Esophagus squamous epithelium (tissue), 4 donors: ENCODE measurements at regions not wholly inside any gene's neighbourhood (a gene's known extent, or its start where the extent isn't known, plus 50 kb on each side); places are given as distances from the start of the nearest gene placed in this dataset.

Source experiments
- POLR2A ChIP-seq, 4 donors: fragments of 450-650 bp; IDR thresholded peaks; one replicate each; pipeline ENCODE4 v1.6.1; 2017; ENCODE audit warnings: antibody characterized with exemption in 4 of 4, mild to moderate bottlenecking in 4 of 4, moderate library complexity in 3 of 4
- TF ChIP-seq, protein P1 (sequence below), 6 experiments: fragments of 450-650 bp in 4 of 6; fragments of 200-600 bp in 2 of 6; sonication (generic) in 2 of 6; IDR thresholded peaks; one replicate each; pipeline ENCODE4 v1.5.1; 2016 to 2019; ENCODE audit warnings: antibody characterized with exemption in 6 of 6, mild to moderate bottlenecking in 4 of 6, moderate library complexity in 4 of 6

DNA sequence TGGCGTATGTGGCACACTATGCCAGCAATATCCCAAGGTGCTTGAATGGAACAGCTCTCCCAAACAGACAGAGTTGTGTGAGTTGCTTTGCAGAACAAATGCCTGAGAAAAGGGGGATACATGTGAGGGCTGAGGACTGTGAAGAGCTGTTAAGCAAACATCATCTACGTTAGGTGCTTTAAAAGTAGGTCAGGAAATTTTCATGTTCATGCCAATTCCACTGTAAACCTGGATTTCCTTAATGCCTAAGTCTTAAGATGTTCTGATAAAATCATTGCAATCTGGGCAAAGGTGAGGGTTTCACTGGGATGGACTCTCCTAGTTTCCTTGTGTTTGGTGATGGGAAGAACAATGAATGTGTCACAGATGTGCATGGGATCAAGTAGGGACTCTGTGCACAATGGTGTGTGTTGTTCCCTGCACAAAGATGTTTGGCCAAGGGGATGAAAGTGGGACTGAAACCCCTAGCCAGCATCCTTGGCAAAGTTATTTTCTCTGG lies 227.9 kb downstream of the KTN1 start:
- TF ChIP-seq, protein P1, sequence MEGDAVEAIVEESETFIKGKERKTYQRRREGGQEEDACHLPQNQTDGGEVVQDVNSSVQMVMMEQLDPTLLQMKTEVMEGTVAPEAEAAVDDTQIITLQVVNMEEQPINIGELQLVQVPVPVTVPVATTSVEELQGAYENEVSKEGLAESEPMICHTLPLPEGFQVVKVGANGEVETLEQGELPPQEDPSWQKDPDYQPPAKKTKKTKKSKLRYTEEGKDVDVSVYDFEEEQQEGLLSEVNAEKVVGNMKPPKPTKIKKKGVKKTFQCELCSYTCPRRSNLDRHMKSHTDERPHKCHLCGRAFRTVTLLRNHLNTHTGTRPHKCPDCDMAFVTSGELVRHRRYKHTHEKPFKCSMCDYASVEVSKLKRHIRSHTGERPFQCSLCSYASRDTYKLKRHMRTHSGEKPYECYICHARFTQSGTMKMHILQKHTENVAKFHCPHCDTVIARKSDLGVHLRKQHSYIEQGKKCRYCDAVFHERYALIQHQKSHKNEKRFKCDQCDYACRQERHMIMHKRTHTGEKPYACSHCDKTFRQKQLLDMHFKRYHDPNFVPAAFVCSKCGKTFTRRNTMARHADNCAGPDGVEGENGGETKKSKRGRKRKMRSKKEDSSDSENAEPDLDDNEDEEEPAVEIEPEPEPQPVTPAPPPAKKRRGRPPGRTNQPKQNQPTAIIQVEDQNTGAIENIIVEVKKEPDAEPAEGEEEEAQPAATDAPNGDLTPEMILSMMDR (IDR thresholded peaks at IDR 0.05) = no peak
- TF ChIP-seq POLR2A (IDR thresholded peaks at IDR 0.05) = no peak
